ENCODE measurements at regions not wholly inside any gene's neighbourhood (a gene's known extent, or its start where the extent isn't known, plus 50 kb on each side); places are given as distances from the start of the nearest gene placed in this dataset.

DNA sequence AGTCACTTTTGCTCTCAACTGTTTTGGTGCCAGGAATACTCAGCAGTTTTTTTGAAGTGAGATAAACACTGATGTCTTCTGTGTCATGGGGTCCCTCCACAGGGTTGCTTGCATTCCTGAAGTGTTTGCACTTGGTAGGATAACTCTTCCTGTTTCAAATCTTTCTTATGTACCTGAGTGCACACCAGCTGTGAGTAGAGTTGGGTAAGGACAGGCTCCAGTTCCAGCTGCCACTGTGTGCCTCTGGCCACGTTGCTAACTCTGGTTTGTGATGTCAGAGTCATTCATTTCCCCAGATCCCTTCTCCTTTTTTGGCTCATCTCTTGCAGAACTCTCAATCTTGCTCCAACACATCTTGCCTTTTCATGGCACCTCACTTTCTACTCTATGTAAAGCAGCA lies 356.3 kb upstream of the B3GALT2 start:
- H2AFZ ChIP-seq (ENCODE audit: low read depth, low read length) = no peak overlapping the region
- no peak overlapping the region for H3K27ac ChIP-seq (ENCODE audit: low read length)
- H3K9me3 ChIP-seq (ENCODE audit: insufficient read depth, low read length, severe bottlenecking) = no peaks in the 10 kb centered on the region
- no peak overlapping the region for H3K9ac ChIP-seq (ENCODE audit: low read depth, low read length)
- H3K4me2 ChIP-seq (ENCODE audit: insufficient read depth, low read length) = no peak overlapping the region
- TF ChIP-seq, protein P1, sequence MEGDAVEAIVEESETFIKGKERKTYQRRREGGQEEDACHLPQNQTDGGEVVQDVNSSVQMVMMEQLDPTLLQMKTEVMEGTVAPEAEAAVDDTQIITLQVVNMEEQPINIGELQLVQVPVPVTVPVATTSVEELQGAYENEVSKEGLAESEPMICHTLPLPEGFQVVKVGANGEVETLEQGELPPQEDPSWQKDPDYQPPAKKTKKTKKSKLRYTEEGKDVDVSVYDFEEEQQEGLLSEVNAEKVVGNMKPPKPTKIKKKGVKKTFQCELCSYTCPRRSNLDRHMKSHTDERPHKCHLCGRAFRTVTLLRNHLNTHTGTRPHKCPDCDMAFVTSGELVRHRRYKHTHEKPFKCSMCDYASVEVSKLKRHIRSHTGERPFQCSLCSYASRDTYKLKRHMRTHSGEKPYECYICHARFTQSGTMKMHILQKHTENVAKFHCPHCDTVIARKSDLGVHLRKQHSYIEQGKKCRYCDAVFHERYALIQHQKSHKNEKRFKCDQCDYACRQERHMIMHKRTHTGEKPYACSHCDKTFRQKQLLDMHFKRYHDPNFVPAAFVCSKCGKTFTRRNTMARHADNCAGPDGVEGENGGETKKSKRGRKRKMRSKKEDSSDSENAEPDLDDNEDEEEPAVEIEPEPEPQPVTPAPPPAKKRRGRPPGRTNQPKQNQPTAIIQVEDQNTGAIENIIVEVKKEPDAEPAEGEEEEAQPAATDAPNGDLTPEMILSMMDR (IDR thresholded peaks at IDR 0.05; ENCODE audit: borderline replicate concordance, extremely low read depth, low read length, poor library complexity, severe bottlenecking) = no peak
- no peak for TF ChIP-seq EZH2 (IDR thresholded peaks at IDR 0.05; ENCODE audit: borderline replicate concordance, low read depth, low read length, severe bottlenecking)
- H3K79me2 ChIP-seq (ENCODE audit: insufficient read depth, low read length) = no peaks in the 10 kb centered on the region
- DNase-seq (no peak), ATAC-seq (ENCODE audit: insufficient read depth, low read depth) (no peak)
- no peaks in the 10 kb centered on the region for H4K20me1 ChIP-seq (ENCODE audit: insufficient read depth, low read length)
- H3K27me3 ChIP-seq (ENCODE audit: insufficient read depth, low read length, poor library complexity) = no peaks in the 10 kb centered on the region
- no peak overlapping the region for H3K4me3 ChIP-seq (ENCODE audit: low read depth in 1 of 2, low read length in 2 of 2)
- H3K36me3 ChIP-seq (ENCODE audit: insufficient read depth, low read length) = no peaks in the 10 kb centered on the region
- H3K4me1 ChIP-seq (ENCODE audit: insufficient read depth, low read length) = no peaks in the 10 kb centered on the region

DNA sequence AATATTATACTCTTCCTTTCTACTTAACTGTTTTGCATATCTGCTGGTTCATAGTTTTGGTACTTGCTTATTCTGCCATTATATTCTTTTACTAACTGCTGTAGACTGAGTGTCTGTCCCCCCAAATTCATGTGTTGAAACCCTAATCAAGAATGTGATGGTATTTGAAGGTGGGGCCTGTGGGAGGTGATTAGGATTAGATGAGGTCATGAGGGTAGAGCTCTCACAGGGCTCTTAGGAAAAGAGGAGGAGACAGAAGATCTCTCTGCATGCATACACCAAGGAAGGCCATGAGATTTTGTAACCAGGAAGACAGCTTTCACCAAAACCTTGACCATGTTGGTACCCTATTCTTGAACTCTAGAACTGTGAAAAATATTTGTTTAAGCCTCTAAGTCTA lies 354.1 kb upstream of the B3GALT2 start:
- H2AFZ ChIP-seq (ENCODE audit: low read depth, low read length) = no peak overlapping the region
- H3K9me3 ChIP-seq (ENCODE audit: insufficient read depth, low read length, severe bottlenecking) = no peaks in the 10 kb centered on the region
- H3K4me3 ChIP-seq (ENCODE audit: low read depth in 1 of 2, low read length in 2 of 2) = no peak overlapping the region
- ATAC-seq (ENCODE audit: insufficient read depth, low read depth) = no peak
- no peaks in the 10 kb centered on the region for H3K36me3 ChIP-seq (ENCODE audit: insufficient read depth, low read length)
- H3K27ac ChIP-seq (ENCODE audit: low read length) = no peak overlapping the region
- H4K20me1 ChIP-seq (ENCODE audit: insufficient read depth, low read length) = no peaks in the 10 kb centered on the region
- H3K4me1 ChIP-seq (ENCODE audit: insufficient read depth, low read length) = no peaks in the 10 kb centered on the region
- no peak overlapping the region for H3K9ac ChIP-seq (ENCODE audit: low read depth, low read length)
- H3K27me3 ChIP-seq (ENCODE audit: insufficient read depth, low read length, poor library complexity) = no peaks in the 10 kb centered on the region
- TF ChIP-seq, protein P1 (IDR thresholded peaks at IDR 0.05; ENCODE audit: borderline replicate concordance, extremely low read depth, low read length, poor library complexity, severe bottlenecking) = no peak
- TF ChIP-seq EZH2 (IDR thresholded peaks at IDR 0.05; ENCODE audit: borderline replicate concordance, low read depth, low read length, severe bottlenecking) = no peak
- DNase-seq = no peak
- no peaks in the 10 kb centered on the region for H3K79me2 ChIP-seq (ENCODE audit: insufficient read depth, low read length)
- H3K4me2 ChIP-seq (ENCODE audit: insufficient read depth, low read length) = no peak overlapping the region

DNA sequence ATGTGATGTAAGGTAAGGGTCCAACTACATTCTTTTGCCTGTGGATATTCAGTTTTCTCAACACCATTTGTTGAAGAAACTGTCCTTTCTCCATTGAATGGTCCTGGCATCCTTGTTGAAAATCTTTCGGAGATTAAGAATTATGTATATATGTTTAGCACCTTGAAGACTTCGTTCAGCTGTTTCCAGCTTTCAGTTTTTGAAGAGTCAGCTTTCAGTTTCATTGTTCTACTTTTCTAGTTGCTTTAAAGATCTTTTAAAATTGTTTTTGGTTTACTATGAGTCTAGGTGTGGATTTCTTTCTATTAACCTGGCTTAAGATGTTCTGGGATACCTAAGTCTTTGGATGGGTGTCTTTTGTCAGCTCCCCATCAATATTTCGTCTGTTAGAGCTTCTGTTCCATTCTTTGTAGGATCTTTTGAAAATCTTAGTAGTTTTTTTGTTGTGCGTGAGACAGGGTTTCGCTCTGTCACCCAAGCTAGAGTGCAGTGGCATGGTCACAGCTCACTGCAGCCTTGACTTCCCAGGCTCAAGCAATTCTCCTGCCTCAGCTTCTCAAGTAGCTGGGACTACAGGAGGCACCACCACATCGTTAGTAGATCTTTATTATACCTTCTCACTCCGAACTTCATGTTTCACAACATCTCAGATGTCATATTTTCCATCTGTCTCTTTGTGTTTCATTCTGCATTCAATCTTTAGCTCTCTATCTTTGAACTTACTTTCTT lies 353.5 kb upstream of the B3GALT2 start:
- Histone ChIP-seq H4K20me1 (ENCODE audit: insufficient read depth, low read length) (no peaks in the 10 kb centered on the region), H3K27ac (ENCODE audit: low read length) (no peak overlapping the region), H3K4me1 (ENCODE audit: insufficient read depth, low read length) (no peaks in the 10 kb centered on the region), H3K9me3 (ENCODE audit: insufficient read depth, low read length, severe bottlenecking) (no peaks in the 10 kb centered on the region), H2AFZ (ENCODE audit: low read depth, low read length) (no peak overlapping the region; the same call in 1 of the 2 replicates), H3K36me3 (ENCODE audit: insufficient read depth, low read length) (no peaks in the 10 kb centered on the region), H3K27me3 (ENCODE audit: insufficient read depth, low read length, poor library complexity) (no peaks in the 10 kb centered on the region), H3K79me2 (ENCODE audit: insufficient read depth, low read length) (no peaks in the 10 kb centered on the region), H3K9ac (ENCODE audit: low read depth, low read length) (no peak overlapping the region), H3K4me3 (ENCODE audit: low read depth in 1 of 2, low read length in 2 of 2) (no peak overlapping the region), H3K4me2 (ENCODE audit: insufficient read depth, low read length) (no peak overlapping the region)
- TF ChIP-seq, protein P1 (IDR thresholded peaks at IDR 0.05; ENCODE audit: borderline replicate concordance, extremely low read depth, low read length, poor library complexity, severe bottlenecking) = no peak
- TF ChIP-seq EZH2 (IDR thresholded peaks at IDR 0.05; ENCODE audit: borderline replicate concordance, low read depth, low read length, severe bottlenecking) = no peak
- DNase-seq = no peak
- ATAC-seq (ENCODE audit: insufficient read depth, low read depth) = no peak
